HUDEP-2 (cell line): ENCODE measurements at regions not wholly inside any gene's neighbourhood (a gene's known extent, or its start where the extent isn't known, plus 50 kb on each side); places are given as distances from the start of the nearest gene placed in this dataset.

Experiments used
- DNase-seq, 76 experiments: peaks; one replicate each; lab custom pipeline; 2025; ENCODE audit not compliant: unreplicated experiment in 76 of 76; lab: John Stamatoyannopoulos, UW

DNA sequence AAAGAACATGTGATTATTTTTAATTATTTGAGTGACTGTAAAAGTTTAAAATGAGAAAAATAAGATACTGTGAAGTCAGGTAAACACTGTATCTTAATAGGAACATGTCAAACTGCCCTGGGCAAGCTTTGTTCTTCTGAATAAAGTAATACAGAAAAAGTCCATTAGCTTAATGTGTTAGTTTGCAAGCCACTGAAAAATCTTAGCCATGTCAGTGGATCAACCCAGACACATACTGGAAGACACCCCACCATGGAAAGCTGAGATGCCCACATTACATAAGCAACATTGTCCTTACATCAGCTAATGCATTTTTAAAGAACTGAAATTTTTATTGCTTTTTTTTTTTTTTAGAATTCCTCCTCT is 155.2 kb downstream of the BBOX1 start:
- no peak for DNase-seq

DNA sequence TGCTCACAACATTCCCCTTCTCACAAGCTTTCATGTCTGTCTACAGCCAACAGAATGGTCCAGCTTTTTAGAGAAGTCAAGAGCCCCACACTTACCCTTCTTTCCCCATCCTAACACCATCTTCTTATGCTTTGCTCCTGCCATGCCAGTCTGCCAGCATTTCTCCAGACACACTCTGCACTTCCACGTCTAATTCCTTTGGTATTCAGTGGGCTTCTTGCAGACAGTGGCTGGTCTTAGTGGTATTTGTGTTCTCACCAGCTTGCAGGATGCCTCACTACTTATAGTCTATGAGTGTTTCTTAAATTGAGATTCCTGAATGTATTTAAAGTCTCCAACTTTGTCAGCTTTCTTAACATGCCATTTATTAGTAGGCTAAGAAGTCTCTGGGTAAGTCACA is 154.4 kb downstream of the BBOX1 start:
- no peak for DNase-seq

DNA sequence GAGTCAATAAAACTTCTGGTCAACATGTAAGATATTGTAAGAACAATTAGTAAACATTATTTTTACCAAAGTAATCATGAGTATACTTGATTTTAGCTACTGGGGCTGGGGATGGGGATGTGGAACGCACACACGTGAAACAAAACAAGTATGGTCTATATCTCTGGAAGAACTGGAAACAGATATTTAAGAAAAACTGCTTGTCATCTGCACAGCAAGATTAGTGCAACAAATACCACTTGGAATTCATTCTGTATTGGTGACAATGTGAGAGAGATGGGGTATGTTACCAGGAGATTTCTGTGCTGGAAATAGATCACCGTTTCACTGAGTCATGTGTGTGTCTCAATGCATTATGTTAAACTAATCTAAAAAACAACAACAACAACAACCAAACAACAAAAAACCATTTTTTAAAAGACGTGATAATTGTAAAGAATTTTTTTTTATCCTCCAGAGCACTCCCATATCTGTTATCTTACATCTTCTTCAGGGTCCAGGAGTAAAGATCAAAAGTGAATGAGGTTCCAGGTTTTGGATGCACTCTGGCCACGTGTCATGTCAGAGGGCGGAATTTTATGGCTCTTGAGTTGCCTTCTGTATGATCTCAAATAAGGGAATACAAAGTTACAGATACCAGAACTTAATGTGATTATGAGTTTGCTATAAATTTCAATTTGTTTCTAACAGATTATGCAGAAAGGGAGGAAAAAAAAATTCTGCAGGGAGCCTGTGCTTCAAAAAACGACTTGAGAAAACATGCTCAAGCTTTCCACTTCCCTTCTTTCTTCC is 153.0 kb downstream of the BBOX1 start:
- peak in 2 of 76 experiments; percentile 3 to 13 for DNase-seq

DNA sequence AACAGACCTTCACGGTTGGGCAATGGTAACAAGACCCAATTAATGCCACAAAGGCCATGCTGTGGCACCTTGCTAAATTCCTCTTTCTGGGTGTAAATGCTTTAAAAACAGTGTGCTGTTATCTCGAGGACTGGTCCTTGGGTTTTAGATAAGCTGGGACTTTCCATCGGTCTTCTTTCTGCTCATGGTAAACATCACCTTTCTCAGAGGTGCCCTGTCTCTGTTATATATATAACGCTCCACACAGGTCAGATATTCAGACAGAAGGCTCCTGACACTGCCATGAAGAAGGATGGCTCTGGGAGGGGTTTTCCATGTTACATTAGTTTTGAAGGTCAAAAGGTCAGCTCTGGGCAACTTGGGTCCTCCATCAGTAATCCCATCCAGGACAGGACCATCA is 151.6 kb downstream of the BBOX1 start:
- no peak for DNase-seq

DNA sequence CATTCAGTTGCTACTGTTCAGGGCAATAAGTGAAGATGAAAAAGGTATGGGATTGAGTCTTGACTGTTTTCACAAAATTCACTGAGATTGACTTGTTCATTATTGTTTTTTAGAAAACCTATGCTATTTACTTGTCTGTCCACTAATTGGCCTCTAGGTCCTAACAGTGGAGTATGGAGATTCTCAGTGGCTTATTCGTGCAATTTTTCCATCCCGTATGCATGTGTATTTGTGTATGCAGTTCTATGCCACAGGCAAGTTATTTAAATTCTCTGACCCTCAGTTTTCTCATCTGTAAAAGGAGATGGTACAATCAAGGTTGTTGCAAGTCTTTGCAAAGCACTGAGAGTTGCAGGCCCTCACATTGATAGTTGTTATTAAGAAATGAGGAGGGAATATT is 151.0 kb downstream of the BBOX1 start:
- no peak for DNase-seq

DNA sequence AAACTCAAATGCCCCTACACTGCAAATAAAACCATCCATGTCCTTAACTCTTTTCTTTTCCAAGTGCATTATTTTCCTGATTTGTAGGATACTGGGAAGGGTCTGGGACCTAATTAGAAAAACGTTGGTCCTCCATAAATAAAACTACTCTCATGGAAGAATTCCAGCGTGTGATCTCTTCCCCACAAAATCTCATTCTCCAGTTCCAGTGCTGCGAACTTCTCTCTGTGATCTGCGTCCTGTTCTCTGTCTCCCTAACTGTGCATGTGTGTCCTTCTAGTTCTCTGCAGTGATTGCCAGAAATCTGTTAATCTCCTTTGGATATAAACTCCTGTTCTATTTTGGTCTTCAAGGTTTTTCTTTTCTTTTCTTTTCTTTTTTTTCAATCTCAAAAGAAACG is 148.1 kb downstream of the BBOX1 start:
- DNase-seq: no peak

DNA sequence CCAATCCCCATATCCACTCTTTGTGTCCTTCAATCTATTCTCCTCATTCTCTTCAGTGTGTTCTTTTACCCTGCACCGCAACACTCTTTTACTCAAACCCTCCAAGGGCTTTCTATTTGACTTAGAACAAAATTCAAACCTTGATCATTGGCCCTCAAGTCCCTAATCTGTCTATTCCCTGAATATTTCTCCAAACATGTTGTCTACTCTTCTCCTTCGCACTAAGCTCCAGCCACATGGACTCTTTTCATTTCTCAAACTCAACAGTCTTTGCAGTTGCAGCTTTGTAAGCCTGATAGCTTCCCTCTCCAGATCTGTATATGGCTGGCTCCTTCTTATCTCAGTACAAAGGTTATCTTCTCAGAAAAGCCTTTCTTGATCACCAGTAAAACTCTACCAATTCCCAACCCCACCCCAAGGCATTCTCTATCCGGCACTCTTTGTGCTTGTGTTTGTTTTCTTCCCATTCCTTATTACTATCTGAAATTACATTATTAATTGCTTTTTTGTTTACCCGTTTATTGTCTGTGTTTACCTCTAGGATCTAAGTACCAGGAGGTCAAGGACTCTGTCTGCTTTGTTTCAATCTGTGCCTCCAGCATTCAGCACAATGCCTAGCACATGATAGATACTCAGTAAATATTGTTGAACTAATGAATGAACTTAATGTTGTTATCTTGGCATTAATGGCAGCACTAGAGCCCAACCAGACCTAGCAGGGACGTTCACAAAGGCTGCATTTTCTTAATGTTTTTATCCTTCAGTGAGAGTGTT is 147.4 kb downstream of the BBOX1 start:
- DNase-seq: peak in 28 of 76 experiments; percentile 4 to 65 (median 35)

DNA sequence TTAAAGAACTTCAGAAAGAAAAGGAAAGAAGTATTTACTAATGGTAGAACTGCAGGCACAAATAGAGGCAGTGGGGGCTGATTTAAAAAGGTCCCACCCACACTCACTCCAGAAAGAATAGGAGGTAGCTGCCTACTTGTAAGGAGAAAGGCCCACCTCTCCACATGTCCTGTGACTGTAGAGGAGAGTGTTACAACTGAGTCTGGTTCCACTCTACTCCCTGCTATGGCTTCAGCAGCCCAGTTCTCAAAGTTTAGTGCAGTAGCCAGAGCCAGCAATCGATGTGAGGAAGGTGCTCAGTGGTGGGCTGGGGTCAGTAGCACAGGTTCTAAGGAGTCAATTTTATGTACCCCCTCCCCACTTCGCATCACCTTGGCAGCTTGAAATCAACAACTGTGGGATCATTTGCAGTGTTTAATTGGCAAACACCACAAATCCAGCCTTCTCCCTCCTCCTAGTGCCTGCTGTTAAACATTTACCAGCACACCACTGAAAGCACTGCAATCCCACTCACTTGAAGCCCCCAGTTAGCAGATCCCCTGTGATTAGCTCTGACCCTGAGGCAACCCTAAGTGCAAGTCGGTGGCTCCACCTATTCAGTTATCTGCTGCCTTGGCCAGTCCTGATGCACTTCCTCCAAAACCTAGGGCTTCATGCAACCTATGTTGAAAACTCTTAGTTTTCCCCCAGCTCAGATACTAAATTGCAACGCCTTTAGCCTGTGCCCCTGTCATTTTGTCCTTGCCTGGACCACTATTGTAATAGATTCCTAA is 146.6 kb downstream of the BBOX1 start:
- peak in 3 of 76 experiments; percentile 7 to 10 (median 8) for DNase-seq

DNA sequence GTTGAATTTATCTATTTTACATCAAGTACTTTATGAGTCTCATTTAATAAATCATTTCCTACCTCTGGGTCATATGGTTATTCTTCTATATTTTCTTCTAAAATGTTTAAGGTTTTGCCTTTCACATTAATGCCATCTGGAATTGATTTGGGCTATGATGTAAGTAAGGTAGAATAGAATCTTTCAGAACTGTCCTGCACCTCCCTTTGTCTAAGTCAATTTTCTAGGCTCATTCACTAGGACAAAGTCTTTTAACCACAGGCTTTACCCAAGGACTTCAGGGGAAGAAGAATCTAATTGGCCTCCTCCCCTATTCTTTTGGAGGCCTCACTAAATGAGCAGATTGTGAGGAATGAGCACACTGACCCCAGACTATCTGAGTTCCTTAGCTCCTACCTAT is 146.0 kb downstream of the BBOX1 start:
- DNase-seq: no peak

DNA sequence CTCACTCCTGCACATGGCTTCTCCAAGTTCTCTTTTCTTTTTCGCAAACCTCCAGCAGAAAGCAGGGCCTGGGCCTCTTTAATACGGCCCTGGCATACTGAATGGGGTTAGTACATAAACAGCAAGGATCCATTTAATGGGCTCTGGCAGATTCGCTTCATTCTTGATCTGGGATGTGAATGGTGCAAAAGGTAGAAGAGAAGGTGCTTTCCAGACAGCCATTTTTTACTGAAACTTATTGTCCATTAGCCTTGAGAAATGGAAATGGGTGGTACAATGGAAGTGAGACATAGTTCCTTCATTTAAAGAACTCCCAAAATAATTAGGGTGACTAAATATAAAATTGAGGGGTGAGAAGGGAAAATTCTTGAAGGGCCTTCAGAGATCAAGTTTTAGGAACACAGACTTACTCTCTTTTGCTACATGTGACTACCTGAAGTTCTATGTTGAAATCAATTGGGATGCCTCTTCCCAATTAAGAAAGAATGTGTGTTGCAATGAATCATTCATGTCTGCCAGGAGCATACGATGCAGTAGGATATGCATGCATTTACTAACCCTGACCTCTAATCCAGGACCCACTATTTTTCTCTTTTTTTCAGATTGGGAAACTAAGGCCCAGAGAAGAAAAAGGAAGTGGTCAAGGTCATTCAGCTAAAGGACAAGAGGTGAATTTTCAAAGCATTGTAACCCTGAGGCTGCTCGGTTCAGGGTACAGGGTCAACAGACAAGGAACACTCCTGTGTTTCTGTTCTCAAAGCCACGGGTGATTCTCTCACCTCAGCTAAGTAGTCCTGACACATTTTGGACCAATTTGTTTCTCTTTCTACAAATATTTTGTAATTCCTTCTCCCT is 144.1 kb downstream of the BBOX1 start:
- no peak for DNase-seq

DNA sequence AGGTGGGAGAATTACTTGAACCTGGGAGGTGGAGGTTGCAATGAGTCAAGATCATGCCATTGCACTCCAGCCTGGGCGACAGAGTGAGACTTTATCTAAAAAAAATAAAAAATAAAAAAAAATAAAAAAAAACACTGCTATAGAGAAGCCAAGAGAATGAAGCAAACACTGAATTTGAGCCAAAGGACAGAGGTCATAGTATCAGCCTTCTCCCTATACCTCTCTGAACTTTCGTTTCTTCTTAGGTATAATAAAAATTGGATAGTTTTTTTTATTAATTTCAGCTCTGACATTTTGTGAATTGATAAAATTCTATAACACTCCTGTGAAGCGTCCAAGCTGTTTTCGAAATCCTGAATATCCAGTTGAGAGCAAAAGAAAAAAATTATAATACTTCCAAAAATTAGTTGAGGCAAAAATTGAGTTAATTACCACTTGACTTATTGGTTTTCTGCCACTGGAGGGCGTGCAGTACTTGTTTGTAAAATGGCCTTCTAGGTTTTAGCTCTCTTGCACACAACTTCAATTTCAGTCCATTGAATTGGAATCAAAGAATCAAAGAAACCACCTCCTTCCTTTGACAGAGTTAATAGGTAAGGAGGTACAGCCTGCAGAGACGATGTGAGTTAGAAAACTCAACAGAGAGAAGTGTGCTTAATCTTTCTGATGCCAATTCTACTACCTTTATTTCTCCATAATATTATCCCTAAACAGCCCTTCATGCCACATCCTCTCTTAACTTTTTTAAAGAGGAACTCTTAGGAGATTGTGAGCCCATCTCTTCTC is 143.2 kb downstream of the BBOX1 start:
- DNase-seq: peak in 41 of 76 experiments; percentile 1 to 55 (median 22)

DNA sequence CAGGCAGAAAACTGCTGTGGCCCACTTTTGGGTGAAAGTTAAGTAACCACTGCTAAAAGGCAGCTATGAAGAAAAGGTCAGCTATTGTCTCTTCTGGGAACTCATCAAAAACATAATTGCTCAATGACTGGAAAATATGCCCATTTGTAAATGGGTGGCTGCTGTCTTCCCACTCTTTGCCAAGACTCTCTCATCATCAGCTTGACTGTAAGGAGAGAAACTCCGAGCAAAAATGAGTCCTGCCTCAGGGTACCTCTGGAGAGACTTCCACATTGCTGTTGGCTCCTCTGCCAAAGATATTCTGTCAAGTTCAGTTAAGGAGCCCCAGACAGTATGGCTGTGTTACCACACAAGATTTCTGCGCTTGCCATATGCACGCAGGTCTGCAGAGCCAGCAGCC is 138.7 kb downstream of the BBOX1 start:
- DNase-seq: no peak

DNA sequence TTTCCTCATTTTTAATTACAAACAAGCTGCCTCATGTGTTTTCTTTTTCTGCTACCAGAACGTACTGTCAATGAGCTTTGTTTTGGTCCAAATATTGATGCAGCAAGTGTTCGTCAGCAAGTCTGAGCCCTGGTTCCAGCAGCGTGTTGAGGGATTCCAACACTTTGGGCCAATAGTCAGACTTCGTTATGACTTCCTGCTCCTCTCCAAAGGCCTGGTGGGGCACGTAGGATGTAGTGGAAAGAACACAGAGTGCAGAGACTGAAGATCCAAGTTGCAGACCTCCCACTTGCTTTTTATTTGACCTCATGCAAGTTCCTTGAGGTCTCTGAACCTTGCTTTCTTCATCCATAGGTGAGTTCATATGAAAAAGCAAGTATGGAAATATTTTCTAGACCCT is 138.2 kb downstream of the BBOX1 start:
- DNase-seq: no peak
